HG03159 (cell line): ENCODE measurements at regions not wholly inside any gene's neighbourhood (a gene's known extent, or its start where the extent isn't known, plus 50 kb on each side); places are given as distances from the start of the nearest gene placed in this dataset.

Source experiments
- ATAC-seq: cut with Tn5 transposase; IDR thresholded peaks from one replicate; pipeline ENCODE4 v1.9.1; 2021; ENCODE audit warnings: mild to moderate bottlenecking, moderate library complexity; ENCODE audit not compliant: unreplicated experiment

DNA sequence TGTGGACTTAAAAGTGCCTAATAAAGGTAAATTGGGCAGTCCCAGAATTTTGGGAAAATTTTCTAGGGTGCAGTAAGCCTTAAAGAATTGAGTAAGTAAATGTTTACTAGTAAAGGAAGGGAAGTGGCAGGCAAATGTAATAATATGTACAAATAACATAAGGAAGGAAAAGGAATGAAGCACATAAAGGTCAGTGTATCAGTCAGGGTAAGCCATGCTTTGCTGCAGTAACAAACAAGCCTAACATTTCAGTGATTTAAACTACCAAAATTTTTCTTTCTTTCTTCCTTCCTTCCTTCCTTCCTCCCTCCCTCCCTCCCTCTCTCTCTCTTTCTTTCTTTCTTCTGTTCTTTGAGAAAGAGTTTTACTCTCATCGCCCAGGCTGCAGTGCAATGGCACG lies 117.5 kb downstream of the HAO1 start:
- no peak for ATAC-seq

GRCh38 chr20:7828437-7828836 lies 111.8 kb downstream of the HAO1 start:
- no peak for ATAC-seq

DNA sequence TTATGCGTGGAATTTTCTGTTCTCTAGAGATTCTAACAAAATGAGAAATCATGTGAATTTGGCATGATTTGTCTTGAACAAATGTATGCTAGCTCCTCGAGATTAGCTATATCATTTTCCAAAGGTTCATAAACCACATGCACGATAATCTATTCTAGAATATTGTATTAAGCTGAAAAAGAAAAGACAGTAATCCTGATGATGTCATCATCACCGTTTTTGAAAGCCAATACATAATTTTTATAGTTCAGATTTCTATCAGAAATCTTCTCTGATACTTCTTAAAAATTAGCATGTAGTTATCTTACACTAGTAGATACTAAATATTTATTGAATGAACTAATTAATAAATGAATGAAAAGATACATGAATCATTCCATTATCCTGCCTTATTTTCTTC lies 111.2 kb downstream of the HAO1 start:
- no peak for ATAC-seq

- ATAC-seq = no peak
These were observed 110.5 kb downstream of the HAO1 start for GRCh38 chr20:7829776-7830175.
